ENCODE measurements at regions not wholly inside any gene's neighbourhood (a gene's known extent, or its start where the extent isn't known, plus 50 kb on each side); places are given as distances from the start of the nearest gene placed in this dataset.

DNA sequence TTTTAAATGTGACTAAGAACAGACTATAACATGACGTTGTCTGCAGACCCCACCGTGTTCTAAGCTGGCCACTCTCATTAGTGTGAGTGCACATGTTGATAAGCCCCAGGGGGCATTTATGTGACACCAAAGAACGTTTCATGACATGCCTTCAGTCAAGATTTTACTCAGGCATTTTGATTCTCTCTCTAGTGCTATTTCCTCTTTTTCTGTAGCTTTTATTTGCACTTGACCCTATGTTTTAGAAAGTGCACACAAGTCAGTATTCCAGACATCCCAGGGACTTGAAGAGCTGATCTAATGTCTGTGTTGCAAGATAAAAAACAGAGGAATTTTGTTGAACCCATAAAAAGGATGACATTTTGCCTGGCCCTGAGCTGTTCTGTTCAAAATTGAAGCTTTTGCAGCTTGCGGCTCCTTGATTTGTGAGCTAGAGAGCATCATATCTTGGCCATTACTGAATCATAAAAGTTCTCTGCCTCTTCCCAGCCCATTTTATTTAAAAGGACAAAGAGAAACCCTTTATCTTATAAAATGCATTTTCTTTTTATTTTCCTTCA, 80.9 kb upstream of the TYRP1 start:
- DNase-seq: no peak

DNA sequence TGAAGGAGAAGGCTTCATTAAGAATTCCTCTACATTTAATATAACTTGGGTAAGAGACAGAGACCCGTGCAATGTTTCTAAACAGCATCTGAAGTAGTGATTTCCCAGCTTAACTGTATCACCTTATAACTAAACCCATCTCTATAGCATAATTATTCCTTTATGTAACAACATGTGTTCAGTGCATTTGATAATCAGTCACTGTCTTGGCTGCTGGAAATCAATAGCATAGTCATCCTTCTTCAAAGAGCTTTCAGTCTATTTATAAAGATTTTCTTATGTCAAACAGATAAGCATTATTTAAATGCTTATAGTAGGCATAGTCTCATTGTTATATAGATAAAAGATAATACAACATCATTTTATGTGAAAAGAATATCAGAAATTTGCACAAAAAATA, 80.1 kb upstream of the TYRP1 start:
- no peak for DNase-seq

DNA sequence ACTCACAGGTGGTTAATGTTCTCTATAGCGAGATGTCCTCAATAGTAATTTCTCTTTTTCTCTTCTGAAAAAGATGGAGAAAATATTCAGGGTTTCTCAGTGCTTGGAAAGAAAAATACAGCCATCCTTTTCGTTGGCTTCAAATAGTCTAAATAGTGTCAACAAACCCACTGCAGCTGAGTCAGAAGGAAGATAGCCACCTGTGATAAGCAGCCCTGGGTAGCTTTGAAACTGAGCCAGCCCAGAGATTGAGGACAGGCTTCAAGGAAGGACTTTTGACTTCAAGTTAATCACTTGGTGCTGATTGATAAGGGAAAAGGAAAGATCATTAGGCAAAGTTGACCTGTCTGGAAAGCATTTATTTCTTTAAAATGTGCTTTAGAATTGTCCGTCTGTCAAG, 78.7 kb upstream of the TYRP1 start:
- DNase-seq: no peak

DNA sequence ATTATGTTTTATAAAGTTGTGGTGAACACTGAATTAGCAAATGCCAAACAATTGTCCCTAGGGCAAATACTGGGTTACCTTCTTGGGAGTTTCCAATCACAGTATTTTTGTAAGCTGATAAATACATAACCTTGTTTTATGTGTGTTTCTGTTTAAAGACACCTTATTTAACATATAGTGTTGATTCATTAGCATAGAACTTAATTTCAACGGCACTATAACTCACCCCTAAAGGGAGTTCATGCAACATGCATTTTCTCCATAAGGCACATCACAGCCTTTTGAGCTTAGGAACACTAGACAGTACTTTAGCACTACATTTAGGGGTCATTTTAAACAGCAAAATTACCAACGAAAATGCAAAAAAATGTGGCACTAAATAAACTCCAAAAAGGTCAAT, 74.2 kb upstream of the TYRP1 start:
- no peak for DNase-seq

DNA sequence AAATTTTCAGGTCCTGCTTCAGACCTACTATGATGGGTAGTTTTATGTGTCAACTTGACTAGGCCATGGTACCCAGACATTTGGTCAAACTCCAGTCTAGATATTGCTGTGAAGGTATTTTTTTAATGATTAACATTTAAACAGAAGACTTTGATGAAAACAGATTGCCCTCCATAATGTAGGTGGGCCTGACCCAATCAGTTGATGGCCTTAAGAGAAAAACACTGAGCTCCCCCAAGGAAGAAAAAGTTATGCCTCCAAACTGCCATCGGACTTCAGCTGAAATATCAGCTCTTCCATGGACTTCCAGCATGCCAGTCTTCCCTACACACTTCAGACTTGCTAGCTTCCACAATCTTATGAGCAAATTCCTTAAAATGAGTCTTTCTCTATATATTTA, 67.3 kb upstream of the TYRP1 start:
- DNase-seq: no peak

DNA sequence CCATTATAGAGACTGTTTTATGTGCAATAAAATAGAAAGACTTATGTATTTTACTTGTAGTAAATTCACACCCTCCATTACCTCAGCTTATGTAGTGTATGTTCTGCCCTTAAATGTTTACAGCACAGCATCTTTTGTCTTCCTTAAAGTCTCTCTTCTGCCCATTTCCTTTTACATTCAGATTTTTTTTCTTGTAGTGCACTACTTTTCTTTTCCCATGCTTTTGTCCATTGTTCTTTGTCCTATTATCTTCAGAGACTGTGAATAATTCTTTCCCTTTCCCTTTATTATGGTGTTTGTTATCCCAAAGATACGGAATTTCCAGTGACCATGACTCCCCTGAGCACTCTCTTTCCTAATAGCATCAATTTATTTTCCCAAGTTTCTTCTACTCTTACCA, 66.1 kb upstream of the TYRP1 start:
- no peak for DNase-seq

DNA sequence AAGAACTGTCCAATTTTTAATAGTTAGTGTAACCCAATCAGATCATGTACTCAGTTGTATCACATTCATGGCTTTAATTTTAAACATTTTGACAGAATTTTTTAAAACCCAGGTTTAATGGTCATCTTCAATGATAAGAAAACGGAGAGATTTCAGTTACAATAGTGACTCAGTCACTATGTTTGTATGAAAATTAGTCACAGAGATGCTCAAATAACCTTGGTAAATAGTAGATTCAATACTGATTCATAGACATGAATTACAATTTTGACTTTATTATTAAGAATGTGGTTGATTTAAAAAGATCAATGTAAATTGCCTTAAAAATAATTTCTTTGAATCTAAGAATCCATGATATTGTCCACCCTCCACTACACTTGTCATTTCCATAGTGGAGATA, 64.6 kb upstream of the TYRP1 start:
- no peak for DNase-seq

DNA sequence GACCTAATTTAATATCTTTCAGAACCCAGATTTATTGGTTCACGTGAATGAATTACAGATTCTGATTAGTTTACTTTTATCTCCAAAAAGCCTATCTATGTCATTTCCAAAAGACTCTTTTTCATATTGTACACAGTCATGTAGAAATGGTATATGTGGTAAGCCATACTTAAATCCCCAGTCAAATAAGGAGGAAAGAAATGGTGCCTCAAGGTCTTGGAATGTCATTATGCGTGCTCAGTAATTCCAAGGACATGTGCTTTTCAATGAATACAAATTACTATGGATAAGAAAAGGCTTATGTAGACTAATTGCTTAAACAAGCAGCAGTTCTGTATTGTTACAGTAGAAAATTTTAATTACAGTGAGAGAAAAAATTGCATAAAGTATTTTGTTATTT, 64.1 kb upstream of the TYRP1 start:
- no peak for DNase-seq

DNA sequence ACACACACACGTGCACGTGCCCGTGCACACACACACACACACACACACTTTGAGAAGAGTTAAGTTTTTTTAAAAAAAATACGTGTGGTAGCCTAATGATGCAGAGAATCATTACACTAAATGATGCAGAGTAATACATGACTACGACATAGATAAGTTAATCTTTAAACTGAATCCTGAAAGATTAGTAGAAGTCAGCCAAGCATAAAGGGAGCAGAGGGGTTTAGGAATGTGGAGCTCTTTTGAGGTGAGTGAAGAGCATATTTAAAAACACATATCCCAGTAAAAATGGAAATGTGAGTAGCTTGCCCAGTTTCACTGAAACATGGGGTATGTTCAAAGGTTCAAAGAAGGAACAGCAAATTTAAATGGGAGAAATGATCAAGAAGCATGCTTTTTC, 61.3 kb upstream of the TYRP1 start:
- no peak for DNase-seq

DNA sequence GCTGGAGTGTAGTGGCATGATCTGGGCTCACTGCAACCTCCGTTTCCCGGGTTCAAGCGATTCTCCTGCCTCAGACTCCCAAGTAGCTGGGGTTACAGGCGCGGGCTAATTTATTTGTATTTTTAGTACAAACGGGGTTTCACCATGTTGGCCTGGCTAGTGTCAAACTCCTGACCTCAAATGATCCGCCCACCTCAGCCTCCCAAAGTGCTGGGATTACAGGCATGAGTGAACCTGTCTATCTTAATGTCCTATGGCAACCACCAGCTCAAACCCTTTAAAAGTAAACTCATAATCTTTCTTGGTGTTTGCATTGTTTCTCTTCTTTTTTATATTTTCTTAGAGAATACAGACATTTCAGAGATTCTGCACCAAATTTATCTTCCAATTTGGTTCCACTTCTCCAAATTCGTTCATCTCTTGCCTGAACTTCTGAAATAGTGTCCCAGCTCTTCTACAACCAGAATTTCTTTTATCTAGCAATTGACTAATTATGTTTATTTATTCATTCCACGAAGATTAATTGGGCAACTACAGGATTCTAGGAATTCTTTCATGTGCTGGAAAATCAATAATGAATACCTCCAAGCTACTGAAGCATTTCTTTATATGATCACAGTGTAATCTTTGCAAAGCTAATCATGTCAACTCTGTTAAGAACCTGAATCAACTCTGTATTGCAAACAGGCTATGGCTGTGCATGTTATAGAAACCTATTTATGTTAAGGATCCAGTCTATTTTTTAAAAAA, 60.0 kb upstream of the TYRP1 start:
- no peak for DNase-seq

DNA sequence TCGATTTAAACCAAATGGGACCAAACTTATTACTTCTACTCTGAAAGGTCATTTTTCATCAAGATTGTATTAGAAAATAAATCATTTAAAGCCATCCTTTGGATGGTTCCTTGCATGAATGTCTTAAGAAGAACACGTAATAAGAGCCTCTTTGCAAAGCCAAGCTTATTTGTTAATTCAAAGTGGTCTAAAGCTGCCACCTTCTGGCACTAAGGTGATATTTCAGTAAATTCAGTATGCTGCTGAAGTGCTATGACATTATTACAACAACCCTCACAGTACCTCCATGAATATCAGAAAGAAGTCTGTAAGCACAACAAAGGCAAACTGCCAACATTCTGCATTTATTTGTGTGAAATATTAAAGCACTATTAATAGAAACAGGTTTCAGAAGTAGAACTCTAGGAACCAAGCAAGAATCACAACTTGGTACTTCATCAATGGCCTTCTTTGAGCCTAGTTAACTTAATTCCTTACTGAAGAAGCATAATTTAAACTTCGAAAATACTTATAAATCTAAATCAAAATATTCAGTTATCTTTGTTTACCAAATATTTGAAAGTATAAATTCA, 53.1 kb upstream of the TYRP1 start:
- peak; percentile 59 for DNase-seq

DNA sequence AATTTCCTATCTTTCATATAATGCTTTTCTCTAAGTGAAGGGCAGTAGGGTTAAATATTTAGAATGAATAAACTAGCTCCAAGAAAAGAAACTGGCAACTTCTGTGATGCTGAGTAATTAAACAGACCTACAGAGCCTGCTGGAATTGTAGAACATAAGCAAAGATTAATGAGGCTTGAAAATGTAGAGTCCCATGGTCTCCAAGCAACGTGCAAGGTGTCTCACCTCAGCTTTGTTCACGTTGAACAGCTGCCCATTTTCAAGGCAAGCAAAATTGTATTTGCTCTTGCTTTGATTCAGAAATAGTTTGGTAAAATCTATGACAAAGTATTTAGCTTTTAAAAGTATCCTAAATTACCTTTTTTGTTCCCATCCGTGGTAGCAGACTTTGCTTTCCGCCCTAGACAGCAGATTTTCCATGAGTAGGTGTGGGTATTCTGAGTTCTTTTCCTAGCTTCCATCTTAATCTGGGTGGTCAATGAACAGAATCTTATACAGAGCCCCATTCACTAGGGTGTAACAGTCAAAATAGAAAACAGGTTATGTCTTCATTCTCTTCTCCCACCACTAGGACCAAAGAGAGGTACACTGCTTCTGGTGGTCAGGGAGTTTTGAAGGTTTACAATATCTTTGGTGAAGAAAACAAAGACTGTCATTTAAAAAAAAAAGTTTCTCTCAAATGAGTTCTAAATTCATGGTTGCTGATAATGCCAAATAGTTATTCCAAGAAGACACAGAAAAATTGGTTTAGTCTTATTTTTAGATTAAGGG, 52.1 kb upstream of the TYRP1 start:
- DNase-seq: peak; percentile 66
